ENCODE measurements at regions not wholly inside any gene's neighbourhood (a gene's known extent, or its start where the extent isn't known, plus 50 kb on each side); places are given as distances from the start of the nearest gene placed in this dataset.

GRCh38 chr9:126089789-126090188 lies 236.8 kb upstream of the MVB12B start:
- H2AFZ ChIP-seq (ENCODE audit: low read depth) = no peak overlapping the region
- no peaks in the 10 kb centered on the region for H4K20me1 ChIP-seq (ENCODE audit: insufficient read depth)
- TF ChIP-seq CTCF (conservative IDR thresholded peaks at IDR 0.05; ENCODE audit: low read depth, low read length) = no peak
- no peak overlapping the region for H3K27ac ChIP-seq
- H3K4me2 ChIP-seq = no peak overlapping the region
- no peaks in the 10 kb centered on the region for H3K27me3 ChIP-seq (ENCODE audit: insufficient read depth, low read depth)
- H3K4me3 ChIP-seq (IDR thresholded peaks at IDR 0.05; ENCODE audit: insufficient read depth, low read depth, low read length) = no peak overlapping the region
- H3K36me3 ChIP-seq (ENCODE audit: insufficient read depth) = no peaks in the 10 kb centered on the region
- H3K4me1 ChIP-seq (ENCODE audit: low read depth, poor library complexity, severe bottlenecking) = no peaks in the 10 kb centered on the region
- no peak overlapping the region for H3K9ac ChIP-seq
- H3K79me2 ChIP-seq (ENCODE audit: insufficient read depth, low read depth) = no peaks in the 10 kb centered on the region

GRCh38 chr9:126093771-126094170 lies 232.9 kb upstream of the MVB12B start:
- H4K20me1 ChIP-seq (ENCODE audit: insufficient read depth) = no peaks in the 10 kb centered on the region
- no peak overlapping the region for H3K9ac ChIP-seq
- no peaks in the 10 kb centered on the region for H3K36me3 ChIP-seq (ENCODE audit: insufficient read depth)
- H3K4me2 ChIP-seq = no peak overlapping the region
- no peak overlapping the region for H3K27ac ChIP-seq
- no peaks in the 10 kb centered on the region for H3K79me2 ChIP-seq (ENCODE audit: insufficient read depth, low read depth)
- H3K27me3 ChIP-seq (ENCODE audit: insufficient read depth, low read depth) = no peaks in the 10 kb centered on the region
- TF ChIP-seq CTCF (conservative IDR thresholded peaks at IDR 0.05; ENCODE audit: low read depth, low read length) = no peak
- H2AFZ ChIP-seq (ENCODE audit: low read depth) = no peak overlapping the region
- H3K4me3 ChIP-seq (IDR thresholded peaks at IDR 0.05; ENCODE audit: insufficient read depth, low read depth, low read length) = no peak overlapping the region
- no peaks in the 10 kb centered on the region for H3K4me1 ChIP-seq (ENCODE audit: low read depth, poor library complexity, severe bottlenecking)

GRCh38 chr9:126095546-126096190 lies 231.0 kb upstream of the MVB12B start:
- Histone ChIP-seq H3K4me2 (no peak overlapping the region), H3K36me3 (ENCODE audit: insufficient read depth) (no peaks in the 10 kb centered on the region), H3K79me2 (ENCODE audit: insufficient read depth, low read depth) (no peaks in the 10 kb centered on the region), H4K20me1 (ENCODE audit: insufficient read depth) (no peaks in the 10 kb centered on the region), H3K27me3 (ENCODE audit: insufficient read depth, low read depth) (no peaks in the 10 kb centered on the region), H3K4me1 (ENCODE audit: low read depth, poor library complexity, severe bottlenecking) (no peaks in the 10 kb centered on the region), H3K4me3 (IDR thresholded peaks at IDR 0.05; ENCODE audit: insufficient read depth, low read depth, low read length) (no peak overlapping the region), H3K27ac (no peak overlapping the region), H3K9ac (no peak overlapping the region), H2AFZ (ENCODE audit: low read depth) (no peak overlapping the region)
- TF ChIP-seq CTCF (conservative IDR thresholded peaks at IDR 0.05; ENCODE audit: low read depth, low read length) = no peak

GRCh38 chr9:126096340-126096739 lies 230.3 kb upstream of the MVB12B start:
- Histone ChIP-seq H3K27me3 (ENCODE audit: insufficient read depth, low read depth) (no peaks in the 10 kb centered on the region), H4K20me1 (ENCODE audit: insufficient read depth) (no peaks in the 10 kb centered on the region), H3K79me2 (ENCODE audit: insufficient read depth, low read depth) (no peaks in the 10 kb centered on the region), H3K4me3 (IDR thresholded peaks at IDR 0.05; ENCODE audit: insufficient read depth, low read depth, low read length) (no peak overlapping the region), H3K4me2 (no peak overlapping the region), H2AFZ (ENCODE audit: low read depth) (no peak overlapping the region), H3K4me1 (ENCODE audit: low read depth, poor library complexity, severe bottlenecking) (no peaks in the 10 kb centered on the region), H3K27ac (no peak overlapping the region), H3K36me3 (ENCODE audit: insufficient read depth) (no peaks in the 10 kb centered on the region), H3K9ac (no peak overlapping the region)
- TF ChIP-seq CTCF (conservative IDR thresholded peaks at IDR 0.05; ENCODE audit: low read depth, low read length) = no peak
